Central memory CD4-positive, alpha-beta T cell (primary cell): ENCODE measurements at regions not wholly inside any gene's neighbourhood (a gene's known extent, or its start where the extent isn't known, plus 50 kb on each side); places are given as distances from the start of the nearest gene placed in this dataset.
"Not testable (repeated sequence)": the region's sequence is repeated elsewhere in the genome, so short reads cannot be mapped to it uniquely, and the experiment has no call there.

ENCODE experiments used
- DNase-seq: peaks from one replicate; pipeline ENCODE4 v3.0.0; 2022

GRCh38 chr1:119254067-119254720 lies 113.7 kb upstream of the WARS2 start:
- no peak for DNase-seq

- not testable (repeated sequence) for DNase-seq
These were observed 112.5 kb upstream of the HAO2 start for GRCh38 chr1:119256089-119256488.

- DNase-seq = no peak
These were observed 108.1 kb upstream of the HAO2 start for GRCh38 chr1:119260506-119260905.

GRCh38 chr1:119266386-119266785 lies 102.2 kb upstream of the HAO2 start:
- no peak for DNase-seq

- DNase-seq = no peak
These were observed 101.7 kb upstream of the HAO2 start for GRCh38 chr1:119266858-119267257.

GRCh38 chr1:119267288-119267687 lies 101.3 kb upstream of the HAO2 start:
- DNase-seq = not testable (repeated sequence)

- DNase-seq = no peak
These were observed 99.7 kb upstream of the HAO2 start for GRCh38 chr1:119268879-119269278.

GRCh38 chr1:119275145-119276134 lies 93.1 kb upstream of the HAO2 start:
- DNase-seq = peak; percentile 22

GRCh38 chr1:119276558-119276957 lies 92.0 kb upstream of the HAO2 start:
- no peak for DNase-seq

- DNase-seq = no peak
These were observed 88.9 kb upstream of the HAO2 start for GRCh38 chr1:119279456-119280381.

GRCh38 chr1:119285482-119285881 lies 83.1 kb upstream of the HAO2 start:
- DNase-seq = no peak

GRCh38 chr1:119286587-119287181 lies 81.9 kb upstream of the HAO2 start:
- DNase-seq = no peak

- no peak for DNase-seq
These were observed 79.8 kb upstream of the HAO2 start for GRCh38 chr1:119288751-119289150.

GRCh38 chr1:119290297-119290696 lies 78.3 kb upstream of the HAO2 start:
- DNase-seq = no peak

GRCh38 chr1:119291611-119292206 lies 76.9 kb upstream of the HAO2 start:
- DNase-seq = no peak

- no peak for DNase-seq
These were observed 74.8 kb upstream of the HAO2 start for GRCh38 chr1:119293797-119294196.

- DNase-seq = no peak
These were observed 74.4 kb upstream of the HAO2 start for GRCh38 chr1:119294199-119294598.

- no peak for DNase-seq
These were observed 73.9 kb upstream of the HAO2 start for GRCh38 chr1:119294722-119295121.

GRCh38 chr1:119298687-119299303 lies 69.8 kb upstream of the HAO2 start:
- no peak for DNase-seq

- DNase-seq = no peak
These were observed 66.6 kb upstream of the HAO2 start for GRCh38 chr1:119302011-119302410.

GRCh38 chr1:119308130-119308700 lies 60.4 kb upstream of the HAO2 start:
- no peak for DNase-seq
